Epithelial cell of esophagus (primary cell): ENCODE measurements at regions not wholly inside any gene's neighbourhood (a gene's known extent, or its start where the extent isn't known, plus 50 kb on each side); places are given as distances from the start of the nearest gene placed in this dataset.
"Not testable (repeated sequence)": the region's sequence is repeated elsewhere in the genome, so short reads cannot be mapped to it uniquely, and the experiment has no call there.

Experiments used
- DNase-seq: peaks from one replicate; pipeline ENCODE4 v3.0.0; 2010; ENCODE audit warnings: low read depth
- H3K4me3 ChIP-seq: 2 replicates; pipeline ENCODE4 v1.5.1; 2011; ENCODE audit warnings: mild to moderate bottlenecking, low read length, control low read depth
- TF ChIP-seq, protein P1 (sequence below): IDR thresholded peaks from 2 replicates; pipeline ENCODE4 v1.5.1; 2011; ENCODE audit warnings: low read depth, mild to moderate bottlenecking, low read length, control low read depth, inconsistent platforms; ENCODE audit not compliant: insufficient read depth; ENCODE audit errors: missing control alignments

- DNase-seq, result no peak
- H3K4me3 ChIP-seq, result no peak overlapping the region
- TF ChIP-seq, protein P1, sequence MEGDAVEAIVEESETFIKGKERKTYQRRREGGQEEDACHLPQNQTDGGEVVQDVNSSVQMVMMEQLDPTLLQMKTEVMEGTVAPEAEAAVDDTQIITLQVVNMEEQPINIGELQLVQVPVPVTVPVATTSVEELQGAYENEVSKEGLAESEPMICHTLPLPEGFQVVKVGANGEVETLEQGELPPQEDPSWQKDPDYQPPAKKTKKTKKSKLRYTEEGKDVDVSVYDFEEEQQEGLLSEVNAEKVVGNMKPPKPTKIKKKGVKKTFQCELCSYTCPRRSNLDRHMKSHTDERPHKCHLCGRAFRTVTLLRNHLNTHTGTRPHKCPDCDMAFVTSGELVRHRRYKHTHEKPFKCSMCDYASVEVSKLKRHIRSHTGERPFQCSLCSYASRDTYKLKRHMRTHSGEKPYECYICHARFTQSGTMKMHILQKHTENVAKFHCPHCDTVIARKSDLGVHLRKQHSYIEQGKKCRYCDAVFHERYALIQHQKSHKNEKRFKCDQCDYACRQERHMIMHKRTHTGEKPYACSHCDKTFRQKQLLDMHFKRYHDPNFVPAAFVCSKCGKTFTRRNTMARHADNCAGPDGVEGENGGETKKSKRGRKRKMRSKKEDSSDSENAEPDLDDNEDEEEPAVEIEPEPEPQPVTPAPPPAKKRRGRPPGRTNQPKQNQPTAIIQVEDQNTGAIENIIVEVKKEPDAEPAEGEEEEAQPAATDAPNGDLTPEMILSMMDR, result no peak
Measured at GRCh38 chr2:116979916-116980764, 834.4 kb upstream of the DDX18 start.

DNA sequence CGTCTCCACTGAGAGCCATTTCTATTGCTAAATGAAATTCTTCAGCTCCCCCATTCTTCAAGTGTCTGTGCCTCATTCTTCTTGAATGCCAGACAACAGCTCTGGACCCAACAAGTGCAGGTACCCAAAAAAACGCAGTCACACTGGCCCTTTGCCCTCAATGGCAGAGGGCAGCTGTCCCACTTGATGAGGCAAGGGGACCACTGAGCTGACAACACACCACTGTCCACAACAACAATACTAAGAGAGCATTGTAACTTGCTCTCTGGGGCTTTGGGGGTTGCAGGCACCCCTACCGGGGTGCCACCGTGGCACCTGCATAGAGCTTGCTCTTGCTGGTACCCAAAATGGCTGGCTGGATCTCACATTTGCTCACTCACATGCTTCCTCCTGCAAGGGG is 827.0 kb upstream of the DDX18 start:
- DNase-seq, result no peak
- no peak overlapping the region for H3K4me3 ChIP-seq
- TF ChIP-seq, protein P1, result no peak

DNA sequence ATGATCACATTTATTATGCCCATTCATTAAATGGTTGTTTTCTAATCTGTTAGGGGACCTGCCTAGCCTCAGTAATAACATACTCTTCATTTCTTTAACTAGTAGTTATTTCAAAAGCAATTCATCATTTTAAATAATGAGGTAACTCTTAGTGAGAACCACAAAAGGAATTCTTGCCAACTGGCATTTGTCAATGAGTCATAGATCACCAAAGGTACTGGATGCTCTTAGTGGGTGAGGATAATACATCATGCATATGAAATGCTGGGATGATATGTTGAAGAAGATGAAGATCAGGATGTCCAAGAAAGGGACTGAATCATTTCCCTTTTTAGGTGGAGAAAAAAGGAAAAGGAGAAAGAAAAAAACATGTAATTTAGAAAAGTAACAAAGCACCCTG is 826.2 kb upstream of the DDX18 start:
- DNase-seq, result peak; percentile 38
- H3K4me3 ChIP-seq, result no peak overlapping the region
- TF ChIP-seq, protein P1, result no peak

DNA sequence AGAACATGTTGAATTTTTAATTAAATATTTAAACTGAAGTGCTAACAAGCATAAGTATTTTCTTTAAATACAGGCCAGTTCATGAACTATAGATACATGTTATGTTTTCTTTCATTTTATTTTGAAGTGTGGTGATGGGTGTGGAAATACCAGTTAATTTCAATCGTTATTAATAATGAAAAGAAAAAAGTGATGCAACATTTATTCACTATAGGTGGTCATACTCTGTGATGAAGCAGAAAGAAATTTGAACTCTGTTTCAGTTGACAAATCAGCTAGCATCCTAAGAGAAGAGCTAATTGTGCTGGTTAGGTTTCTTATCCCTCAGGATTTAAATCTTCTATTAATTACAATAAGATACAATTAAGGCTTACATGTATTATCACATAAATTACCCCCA is 795.1 kb upstream of the DDX18 start:
- no peak for DNase-seq
- H3K4me3 ChIP-seq, result no peak overlapping the region
- TF ChIP-seq, protein P1, result no peak

DNA sequence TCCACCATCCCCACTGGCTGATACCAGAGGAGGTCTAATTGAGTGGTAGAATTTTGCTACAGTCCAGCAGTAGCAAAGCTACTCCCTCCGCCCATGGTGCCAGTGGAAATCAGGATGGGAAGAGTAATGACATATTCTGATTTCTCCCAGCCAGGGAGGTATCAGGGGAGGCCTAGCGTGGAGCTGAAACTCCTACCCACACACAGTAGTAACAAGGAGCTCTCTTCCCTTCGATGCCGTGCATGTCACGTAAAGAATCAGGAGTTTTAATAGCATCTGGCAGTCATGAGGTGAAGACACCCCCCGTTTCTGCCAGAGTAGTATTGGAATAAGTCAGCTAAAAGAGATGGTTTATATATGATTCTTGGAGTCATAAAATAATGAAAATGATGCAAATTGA is 786.8 kb upstream of the DDX18 start:
- TF ChIP-seq, protein P1, result no peak
- H3K4me3 ChIP-seq, result no peak overlapping the region
- no peak for DNase-seq

DNA sequence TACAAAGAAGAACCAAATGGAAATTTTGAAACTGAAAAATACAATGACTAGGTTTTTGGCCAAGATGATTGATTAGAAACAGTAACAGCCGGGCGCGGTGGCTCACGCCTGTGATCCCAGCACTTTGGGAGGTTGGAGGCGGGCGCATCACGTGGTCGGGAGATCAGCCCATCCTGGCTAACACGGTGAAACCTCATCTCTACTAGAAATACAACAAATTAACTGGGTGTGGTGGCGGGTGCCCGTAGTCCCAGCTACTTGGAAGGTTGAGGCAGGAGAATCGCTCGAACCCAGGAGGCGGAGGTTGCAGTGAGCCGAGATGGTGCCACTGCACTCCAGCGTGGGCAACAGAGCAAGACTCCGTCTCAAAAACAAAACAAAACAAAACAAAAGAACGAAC is 785.8 kb upstream of the DDX18 start:
- not testable (repeated sequence) for DNase-seq

DNA sequence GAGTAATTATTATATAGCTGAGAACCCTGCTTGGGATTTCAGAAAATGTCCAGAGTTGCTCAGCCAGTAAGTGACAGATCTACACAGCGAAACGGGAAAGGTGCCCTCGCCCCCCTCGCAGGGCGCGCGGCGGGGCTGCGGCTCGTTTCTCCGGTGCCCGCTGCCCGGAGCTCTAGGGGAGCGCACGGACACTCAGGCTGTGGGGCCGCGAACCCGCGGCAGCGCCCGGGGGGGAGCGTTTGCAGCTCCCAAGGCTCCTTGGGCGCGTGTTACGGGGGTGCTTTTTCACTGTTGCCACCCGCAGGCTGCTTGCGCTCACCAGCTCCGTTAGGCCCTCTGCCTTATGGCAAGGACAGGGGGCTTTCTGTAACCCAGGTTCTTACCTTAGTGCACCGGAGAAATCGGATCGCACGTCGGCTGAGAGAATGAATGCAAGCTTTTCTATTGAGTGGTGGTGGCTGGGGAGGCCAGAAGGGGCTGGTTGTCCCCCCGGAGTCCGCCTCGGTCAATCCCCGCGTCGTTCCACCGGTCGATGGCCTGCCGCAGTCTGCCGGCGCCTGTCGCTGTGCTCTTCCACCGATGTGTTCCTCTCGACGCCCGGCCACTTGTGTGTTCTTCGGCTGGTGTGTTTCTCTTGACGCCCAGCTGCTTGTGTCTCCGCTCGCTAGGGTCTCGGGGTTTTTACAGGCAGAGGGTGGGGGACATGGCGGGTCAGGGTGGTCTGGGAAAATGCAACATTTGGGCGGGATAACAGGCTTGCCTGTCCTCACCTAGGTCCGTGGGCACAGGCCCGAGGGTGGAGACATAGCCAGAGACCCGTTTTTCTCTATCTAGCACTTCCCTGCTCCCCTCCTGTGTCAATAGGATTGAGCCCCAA is 758.8 kb upstream of the DDX18 start:
- no peak overlapping the region for H3K4me3 ChIP-seq
- TF ChIP-seq, protein P1, result no peak
- no peak for DNase-seq

More for the DNA sequence above, 785.8 kb upstream of the DDX18 start:
- H3K4me3 ChIP-seq, result not testable (repeated sequence)
